NCI-H345 treated with DMSO at 0.1 percent for 48 hours (cell line): ENCODE measurements at regions not wholly inside any gene's neighbourhood (a gene's known extent, or its start where the extent isn't known, plus 50 kb on each side); places are given as distances from the start of the nearest gene placed in this dataset.
"Not testable (repeated sequence)": the region's sequence is repeated elsewhere in the genome, so short reads cannot be mapped to it uniquely, and the experiment has no call there.

Experiments
- DNase-seq: peaks from one replicate; lab custom pipeline; 2025; ENCODE audit not compliant: unreplicated experiment; lab: John Stamatoyannopoulos, UW

DNA sequence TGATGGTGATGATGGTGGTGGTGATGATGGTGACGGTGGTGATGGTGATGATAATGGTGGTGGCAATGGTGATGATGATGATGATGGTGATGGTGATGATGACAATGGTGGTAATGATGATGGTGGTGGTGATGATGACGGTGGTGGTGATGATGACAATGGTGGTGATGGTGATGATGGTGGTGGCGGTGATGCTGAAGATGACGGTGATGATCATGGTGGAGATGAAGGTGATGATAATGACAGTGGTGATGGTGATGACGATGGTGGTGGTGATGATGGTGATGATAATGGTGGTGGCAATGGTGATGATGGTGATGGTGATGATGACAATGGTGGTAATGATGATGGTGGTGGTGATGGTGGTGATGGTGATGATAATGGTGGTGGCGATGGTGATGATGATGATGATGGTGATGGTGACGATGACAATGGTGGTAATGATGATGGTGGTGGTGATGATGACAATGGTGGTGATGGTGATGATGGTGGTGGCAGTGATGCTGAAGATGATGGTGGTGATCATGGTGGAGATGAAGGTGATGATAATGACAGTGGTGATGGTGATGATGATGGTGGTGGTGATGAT lies 283.0 kb downstream of the FOXL1 start:
- not testable (repeated sequence) for DNase-seq

DNA sequence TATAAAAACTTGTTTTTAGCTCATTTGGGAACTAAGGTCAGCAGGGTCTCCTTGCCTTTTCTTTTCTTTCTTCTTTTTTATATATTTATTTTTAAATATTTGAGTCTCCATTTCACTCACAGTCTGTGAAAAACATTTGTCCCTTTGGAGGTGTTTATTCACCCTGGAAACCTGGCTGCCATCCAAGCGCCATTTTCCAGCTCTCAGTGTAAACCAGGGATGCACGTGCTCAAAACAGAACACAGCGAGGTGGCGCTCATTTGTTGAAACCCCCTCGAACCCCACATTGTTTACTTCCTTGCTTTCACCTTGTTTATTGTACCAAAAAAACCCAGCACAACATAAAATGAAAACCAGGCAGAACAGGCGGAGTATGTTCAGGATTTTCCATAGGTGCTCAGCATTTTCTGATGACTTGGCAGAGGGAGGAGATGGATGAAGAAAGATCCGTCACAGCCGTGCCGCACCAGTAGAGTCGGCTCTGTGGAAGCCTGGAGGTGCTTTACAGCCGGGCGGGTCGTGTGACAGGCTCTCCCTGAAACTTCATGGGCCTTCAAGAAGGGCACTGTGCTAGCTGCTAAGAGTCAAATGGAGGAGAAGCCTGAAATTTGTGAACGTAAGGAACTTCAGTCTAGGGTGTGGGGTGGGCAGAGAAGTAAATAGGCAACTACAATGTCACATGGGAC lies 284.4 kb downstream of the FOXL1 start:
- no peak for DNase-seq

GRCh38 chr16:86863609-86864008 lies 285.3 kb downstream of the FOXL1 start:
- no peak for DNase-seq

- no peak for DNase-seq
Observed at GRCh38 chr16:86864586-86864985, 286.2 kb downstream of the FOXL1 start.

DNA sequence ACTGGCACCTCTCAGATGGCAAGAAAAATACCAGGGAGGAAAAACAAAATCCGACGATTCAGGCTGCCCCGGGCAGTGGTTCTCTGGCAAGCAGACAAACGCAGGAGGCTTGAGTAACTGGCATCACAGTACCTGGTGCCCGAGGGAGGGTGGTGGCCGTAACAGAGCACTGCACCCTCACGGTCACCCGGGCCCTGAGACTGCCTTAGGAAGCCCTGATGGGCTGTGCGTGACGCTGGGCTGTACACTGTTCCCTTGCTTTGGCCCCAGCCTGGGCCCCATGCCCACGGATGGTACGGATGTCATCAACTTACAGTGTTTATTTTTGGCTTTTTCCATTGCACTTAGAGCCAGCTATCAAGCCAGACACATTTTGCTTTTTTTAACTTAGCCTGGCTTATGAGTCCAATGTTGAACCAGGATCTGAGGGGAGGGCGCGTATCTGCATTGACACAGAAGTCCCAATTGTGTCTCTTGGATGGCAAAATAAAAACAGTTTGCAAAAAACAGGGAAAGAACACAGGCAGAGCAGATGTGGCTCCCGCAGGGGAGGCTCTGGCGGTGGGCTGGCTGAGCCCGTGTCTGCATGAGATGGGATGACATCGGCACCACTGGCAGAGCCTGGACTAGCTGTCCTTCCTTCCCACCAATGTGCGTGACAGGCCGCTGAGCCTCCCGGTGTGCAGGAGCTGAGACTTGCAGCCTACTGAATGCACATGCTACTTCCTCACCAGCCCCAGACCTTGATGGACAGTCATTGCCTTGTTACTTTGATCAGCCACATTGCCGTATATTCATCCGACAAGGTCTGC lies 287.7 kb downstream of the FOXL1 start:
- no peak for DNase-seq

GRCh38 chr16:86866986-86867722 lies 288.8 kb downstream of the FOXL1 start:
- no peak for DNase-seq

GRCh38 chr16:86868070-86868469 lies 289.7 kb downstream of the FOXL1 start:
- no peak for DNase-seq

- no peak for DNase-seq
Observed at GRCh38 chr16:86868786-86869185, 290.4 kb downstream of the FOXL1 start.

- no peak for DNase-seq
Observed at GRCh38 chr16:86869288-86870022, 291.1 kb downstream of the FOXL1 start.

GRCh38 chr16:86870380-86870779 lies 292.0 kb downstream of the FOXL1 start:
- DNase-seq = no peak

GRCh38 chr16:86872131-86872530 lies 293.8 kb downstream of the FOXL1 start:
- no peak for DNase-seq

GRCh38 chr16:86872833-86873232 lies 294.5 kb downstream of the FOXL1 start:
- DNase-seq = no peak

DNA sequence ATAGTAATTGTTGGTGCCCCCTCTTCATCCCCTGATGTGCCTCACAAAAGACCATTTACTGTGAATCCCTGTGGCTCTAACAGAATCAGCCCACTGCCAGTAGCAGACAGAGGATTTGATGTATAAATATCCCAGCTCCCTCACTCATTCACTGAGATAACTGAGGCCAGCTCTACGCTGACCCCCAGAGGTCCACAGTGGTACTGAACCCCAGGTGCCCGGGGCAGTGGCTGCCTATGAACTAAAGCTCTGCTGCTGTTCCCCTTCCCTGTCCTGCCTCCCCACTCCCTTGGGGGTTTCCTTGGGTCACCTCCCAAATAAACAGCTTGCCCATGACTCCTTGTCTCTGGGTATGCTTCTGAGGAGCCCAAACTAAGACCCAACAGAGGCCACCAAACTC lies 295.8 kb downstream of the FOXL1 start:
- DNase-seq = no peak

DNA sequence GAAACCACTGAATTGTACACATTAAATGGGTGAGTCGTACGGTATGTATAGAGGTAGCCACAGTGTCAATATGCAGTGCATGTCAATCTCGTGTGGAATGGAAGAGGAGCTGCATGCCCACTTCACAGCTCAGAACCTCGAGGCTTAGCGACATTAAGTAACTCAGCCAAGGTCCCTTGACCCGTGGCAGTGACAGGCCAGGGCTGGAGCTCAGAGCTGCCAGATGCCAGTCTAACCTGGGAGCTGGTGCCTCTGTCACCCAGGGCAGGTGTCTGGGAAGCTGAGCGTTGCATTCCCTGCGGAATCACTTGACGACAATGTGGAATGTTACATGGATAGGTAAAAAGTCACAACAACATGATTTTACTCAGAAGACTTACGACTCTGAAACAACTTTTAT lies 298.1 kb downstream of the FOXL1 start:
- DNase-seq = no peak

DNA sequence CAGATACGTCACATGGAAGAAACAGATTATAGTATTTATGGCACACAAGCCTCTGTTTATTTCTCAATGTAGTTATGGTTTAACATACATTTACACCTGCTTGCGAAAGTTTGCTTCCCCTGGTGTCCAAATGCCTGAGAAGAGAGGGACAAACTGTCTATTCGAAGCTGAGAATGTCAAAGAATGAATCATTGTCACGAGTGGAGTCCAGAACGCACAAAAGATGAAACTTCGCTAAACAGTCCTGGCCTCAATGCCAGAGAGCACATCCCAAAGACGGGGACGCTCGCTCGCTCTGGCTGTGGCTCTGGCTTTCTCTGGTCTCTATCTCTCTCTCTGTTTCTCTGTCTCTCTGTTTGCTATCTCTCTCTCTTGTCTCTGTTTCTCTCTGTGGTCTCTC lies 298.8 kb downstream of the FOXL1 start:
- no peak for DNase-seq

DNA sequence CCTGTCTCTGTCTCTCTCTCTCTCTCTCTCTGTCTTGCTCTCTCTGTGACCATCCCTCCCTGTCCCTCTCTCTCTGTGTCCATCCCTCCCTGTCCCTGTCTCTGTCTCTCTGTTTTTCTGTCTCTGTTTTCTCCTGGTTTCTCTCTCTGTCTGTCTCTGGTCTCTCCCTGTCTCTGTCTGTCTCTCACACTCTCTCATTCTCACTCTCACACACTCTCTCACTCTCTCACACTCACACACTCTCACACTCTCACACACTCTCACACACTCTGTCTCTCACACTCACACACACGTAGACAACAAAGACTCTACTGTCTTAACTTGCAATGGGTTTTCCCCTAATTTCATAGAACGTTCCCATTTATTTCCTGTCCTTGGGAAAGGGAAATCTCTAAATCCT lies 299.5 kb downstream of the FOXL1 start:
- DNase-seq = no peak

- no peak for DNase-seq
Observed at GRCh38 chr16:86878236-86879080, 300.1 kb downstream of the FOXL1 start.

- DNase-seq = no peak
Observed at GRCh38 chr16:86879268-86879667, 300.9 kb downstream of the FOXL1 start.

DNA sequence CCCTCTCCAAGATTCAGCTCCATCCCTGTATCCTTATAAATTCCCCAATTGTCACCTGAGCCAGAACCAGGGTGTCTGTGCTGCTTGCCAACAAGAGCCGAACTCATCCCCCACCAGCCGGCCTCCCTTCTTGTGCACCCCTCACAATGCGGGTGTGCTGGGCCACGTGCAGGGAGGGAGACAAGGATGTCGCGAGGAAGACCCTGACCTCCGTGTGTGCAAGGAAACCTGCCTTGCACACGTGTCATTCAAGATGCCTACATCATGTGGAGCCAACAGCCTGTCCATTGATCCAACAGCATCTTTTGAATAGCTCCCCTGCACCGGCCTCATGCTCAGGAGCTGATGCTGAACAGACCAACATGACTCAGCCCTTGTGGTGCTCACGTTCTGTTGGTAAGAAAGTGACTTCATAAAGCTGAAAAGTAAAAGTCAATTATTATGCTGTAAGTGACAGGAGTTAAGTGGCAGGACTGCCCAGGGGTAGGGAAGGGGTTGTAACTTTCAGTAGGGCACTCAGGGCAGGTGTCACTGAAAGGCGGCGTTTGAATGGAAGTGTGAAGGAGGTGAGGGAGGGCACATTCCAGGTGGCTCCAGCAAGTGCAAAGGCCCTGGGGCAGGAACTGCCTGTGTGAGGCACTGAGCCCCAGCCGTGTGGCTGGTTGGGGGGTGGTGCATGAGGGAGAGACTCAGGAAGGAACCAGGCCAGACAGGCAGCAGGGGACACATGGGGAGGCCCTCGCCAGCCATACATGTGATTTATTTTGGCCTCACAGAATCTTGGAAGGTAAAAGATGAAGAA lies 302.2 kb downstream of the FOXL1 start:
- no peak for DNase-seq
